MM.1S (cell line): ENCODE measurements at regions not wholly inside any gene's neighbourhood (a gene's known extent, or its start where the extent isn't known, plus 50 kb on each side); places are given as distances from the start of the nearest gene placed in this dataset.

Source experiments
- EZH2 ChIP-seq: fragments of 300-600 bp; sonication (generic); optimal IDR thresholded peaks from 2 replicates; pipeline ENCODE3; 2017; ENCODE audit warnings: low read depth, mild to moderate bottlenecking, antibody characterized with exemption, low read length, mixed read lengths
- EZH2phosphoT487 ChIP-seq: fragments of 300-600 bp; sonication (generic); IDR thresholded peaks from 2 replicates; pipeline ENCODE4 v1.6.1; 2018; ENCODE audit warnings: antibody characterized with exemption, low read length
- TF ChIP-seq, protein P1 (sequence below): fragments of 300-600 bp; sonication (generic); IDR thresholded peaks from 2 replicates; pipeline ENCODE4 v1.5.1; 2016; ENCODE audit warnings: antibody characterized with exemption, low read length, mixed read lengths

DNA sequence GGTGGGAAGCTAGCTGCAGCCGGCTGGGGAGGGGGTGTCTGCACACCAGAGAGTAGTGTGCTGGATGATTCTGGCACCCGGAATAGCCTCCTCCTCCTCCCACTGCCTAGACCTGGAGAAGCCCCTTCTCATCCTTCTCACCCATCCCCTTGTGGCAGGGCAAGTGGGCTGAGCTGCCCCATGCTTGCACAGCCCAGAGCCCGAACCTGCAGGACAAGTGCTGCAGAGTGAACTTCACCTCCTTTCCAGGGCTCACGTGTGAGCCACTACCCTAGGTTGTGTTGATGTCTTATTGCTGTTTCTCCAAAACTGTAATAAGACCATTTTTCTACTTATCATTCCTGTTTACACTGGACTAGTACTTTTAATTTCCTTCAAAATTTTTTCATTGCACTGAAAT, 56.1 kb upstream of the GLYATL1B start:
- no peak for TF ChIP-seq EZH2
- TF ChIP-seq, protein P1, sequence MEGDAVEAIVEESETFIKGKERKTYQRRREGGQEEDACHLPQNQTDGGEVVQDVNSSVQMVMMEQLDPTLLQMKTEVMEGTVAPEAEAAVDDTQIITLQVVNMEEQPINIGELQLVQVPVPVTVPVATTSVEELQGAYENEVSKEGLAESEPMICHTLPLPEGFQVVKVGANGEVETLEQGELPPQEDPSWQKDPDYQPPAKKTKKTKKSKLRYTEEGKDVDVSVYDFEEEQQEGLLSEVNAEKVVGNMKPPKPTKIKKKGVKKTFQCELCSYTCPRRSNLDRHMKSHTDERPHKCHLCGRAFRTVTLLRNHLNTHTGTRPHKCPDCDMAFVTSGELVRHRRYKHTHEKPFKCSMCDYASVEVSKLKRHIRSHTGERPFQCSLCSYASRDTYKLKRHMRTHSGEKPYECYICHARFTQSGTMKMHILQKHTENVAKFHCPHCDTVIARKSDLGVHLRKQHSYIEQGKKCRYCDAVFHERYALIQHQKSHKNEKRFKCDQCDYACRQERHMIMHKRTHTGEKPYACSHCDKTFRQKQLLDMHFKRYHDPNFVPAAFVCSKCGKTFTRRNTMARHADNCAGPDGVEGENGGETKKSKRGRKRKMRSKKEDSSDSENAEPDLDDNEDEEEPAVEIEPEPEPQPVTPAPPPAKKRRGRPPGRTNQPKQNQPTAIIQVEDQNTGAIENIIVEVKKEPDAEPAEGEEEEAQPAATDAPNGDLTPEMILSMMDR: no peak
- no peak for TF ChIP-seq EZH2phosphoT487
